HG02610 (cell line): ENCODE measurements at regions not wholly inside any gene's neighbourhood (a gene's known extent, or its start where the extent isn't known, plus 50 kb on each side); places are given as distances from the start of the nearest gene placed in this dataset.
"Not testable (repeated sequence)": the region's sequence is repeated elsewhere in the genome, so short reads cannot be mapped to it uniquely, and the experiment has no call there.

Experiments used
- ATAC-seq: cut with Tn5 transposase; IDR thresholded peaks from one replicate; pipeline ENCODE4 v1.9.1; 2021; ENCODE audit warnings: mild to moderate bottlenecking, moderate library complexity; ENCODE audit not compliant: unreplicated experiment

GRCh38 chr5:109630093-109630492 lies 59.6 kb upstream of the MAN2A1 start:
- ATAC-seq: no peak

- ATAC-seq: no peak
Observed at GRCh38 chr5:109628591-109628990, 61.1 kb upstream of the MAN2A1 start.

GRCh38 chr5:109621266-109621665 lies 68.5 kb upstream of the MAN2A1 start:
- ATAC-seq: not testable (repeated sequence)

GRCh38 chr5:109620651-109621050 lies 69.1 kb upstream of the MAN2A1 start:
- ATAC-seq: no peak

- no peak for ATAC-seq
Observed at GRCh38 chr5:109619606-109620005, 70.1 kb upstream of the MAN2A1 start.

- ATAC-seq: no peak
Observed at GRCh38 chr5:109619021-109619460, 70.7 kb upstream of the MAN2A1 start.

- ATAC-seq: no peak
Observed at GRCh38 chr5:109614981-109615380, 74.7 kb upstream of the MAN2A1 start.

- ATAC-seq: no peak
Observed at GRCh38 chr5:109614301-109614700, 75.4 kb upstream of the MAN2A1 start.

GRCh38 chr5:109612278-109612905 lies 77.3 kb upstream of the MAN2A1 start:
- no peak for ATAC-seq

GRCh38 chr5:109611505-109611904 lies 78.2 kb upstream of the MAN2A1 start:
- ATAC-seq: no peak

- no peak for ATAC-seq
Observed at GRCh38 chr5:109611061-109611460, 78.7 kb upstream of the MAN2A1 start.

GRCh38 chr5:109610581-109610980 lies 79.1 kb upstream of the MAN2A1 start:
- no peak for ATAC-seq

GRCh38 chr5:109605207-109605730 lies 84.5 kb upstream of the MAN2A1 start:
- no peak for ATAC-seq

GRCh38 chr5:109604758-109605157 lies 85.0 kb upstream of the MAN2A1 start:
- ATAC-seq: no peak

- ATAC-seq: no peak
Observed at GRCh38 chr5:109601736-109602135, 88.0 kb upstream of the MAN2A1 start.

- no peak for ATAC-seq
Observed at GRCh38 chr5:109597893-109598292, 91.8 kb upstream of the MAN2A1 start.

GRCh38 chr5:109594217-109594616 lies 95.5 kb upstream of the MAN2A1 start:
- ATAC-seq: no peak

GRCh38 chr5:109590799-109591198 lies 98.9 kb upstream of the MAN2A1 start:
- ATAC-seq: no peak

- ATAC-seq: no peak
Observed at GRCh38 chr5:109589986-109590385, 99.7 kb upstream of the MAN2A1 start.

GRCh38 chr5:109589239-109589638 lies 100.5 kb upstream of the MAN2A1 start:
- ATAC-seq: no peak

GRCh38 chr5:109588281-109589035 lies 101.3 kb upstream of the MAN2A1 start:
- ATAC-seq: no peak

- ATAC-seq: no peak
Observed at GRCh38 chr5:109584986-109585599, 104.6 kb upstream of the MAN2A1 start.
